ENCODE measurements at regions not wholly inside any gene's neighbourhood (a gene's known extent, or its start where the extent isn't known, plus 50 kb on each side); places are given as distances from the start of the nearest gene placed in this dataset.

- no peak for DNase-seq (ENCODE audit: low spot score)
- Mint-ChIP-seq H3K9me3 (ENCODE audit: low read depth) (no peaks in the 10 kb centered on the region), H3K36me3 (ENCODE audit: low read depth) (no peaks in the 10 kb centered on the region), H3K27ac (ENCODE audit: unreplicated experiment) (no peak overlapping the region), H3K4me3 (ENCODE audit: unreplicated experiment) (no peak overlapping the region), H3K27me3 (ENCODE audit: low read depth) (peaks cover 1% of the 10 kb centered on the region), H3K4me1 (ENCODE audit: low read depth) (peaks cover 21% of the 10 kb centered on the region)
- TF ChIP-seq, protein P1, sequence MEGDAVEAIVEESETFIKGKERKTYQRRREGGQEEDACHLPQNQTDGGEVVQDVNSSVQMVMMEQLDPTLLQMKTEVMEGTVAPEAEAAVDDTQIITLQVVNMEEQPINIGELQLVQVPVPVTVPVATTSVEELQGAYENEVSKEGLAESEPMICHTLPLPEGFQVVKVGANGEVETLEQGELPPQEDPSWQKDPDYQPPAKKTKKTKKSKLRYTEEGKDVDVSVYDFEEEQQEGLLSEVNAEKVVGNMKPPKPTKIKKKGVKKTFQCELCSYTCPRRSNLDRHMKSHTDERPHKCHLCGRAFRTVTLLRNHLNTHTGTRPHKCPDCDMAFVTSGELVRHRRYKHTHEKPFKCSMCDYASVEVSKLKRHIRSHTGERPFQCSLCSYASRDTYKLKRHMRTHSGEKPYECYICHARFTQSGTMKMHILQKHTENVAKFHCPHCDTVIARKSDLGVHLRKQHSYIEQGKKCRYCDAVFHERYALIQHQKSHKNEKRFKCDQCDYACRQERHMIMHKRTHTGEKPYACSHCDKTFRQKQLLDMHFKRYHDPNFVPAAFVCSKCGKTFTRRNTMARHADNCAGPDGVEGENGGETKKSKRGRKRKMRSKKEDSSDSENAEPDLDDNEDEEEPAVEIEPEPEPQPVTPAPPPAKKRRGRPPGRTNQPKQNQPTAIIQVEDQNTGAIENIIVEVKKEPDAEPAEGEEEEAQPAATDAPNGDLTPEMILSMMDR (IDR thresholded peaks at IDR 0.05), result no peak
Measured at GRCh38 chr11:19444231-19444630, 203.5 kb upstream of the E2F8 start.

- no peaks in the 10 kb centered on the region for H3K36me3 Mint-ChIP-seq (ENCODE audit: low read depth)
- no peak overlapping the region for H3K4me3 Mint-ChIP-seq (ENCODE audit: unreplicated experiment)
- H3K27ac Mint-ChIP-seq (ENCODE audit: unreplicated experiment), result peak overlapping the region; percentile 41
- no peak for DNase-seq (ENCODE audit: low spot score)
- H3K9me3 Mint-ChIP-seq (ENCODE audit: low read depth), result no peaks in the 10 kb centered on the region
- TF ChIP-seq, protein P1 (IDR thresholded peaks at IDR 0.05), result no peak
- H3K4me1 Mint-ChIP-seq (ENCODE audit: low read depth), result peaks cover 32% of the 10 kb centered on the region
- H3K27me3 Mint-ChIP-seq (ENCODE audit: low read depth), result peaks cover 1% of the 10 kb centered on the region
Measured at GRCh38 chr11:19442554-19442910, 201.8 kb upstream of the E2F8 start.

DNA sequence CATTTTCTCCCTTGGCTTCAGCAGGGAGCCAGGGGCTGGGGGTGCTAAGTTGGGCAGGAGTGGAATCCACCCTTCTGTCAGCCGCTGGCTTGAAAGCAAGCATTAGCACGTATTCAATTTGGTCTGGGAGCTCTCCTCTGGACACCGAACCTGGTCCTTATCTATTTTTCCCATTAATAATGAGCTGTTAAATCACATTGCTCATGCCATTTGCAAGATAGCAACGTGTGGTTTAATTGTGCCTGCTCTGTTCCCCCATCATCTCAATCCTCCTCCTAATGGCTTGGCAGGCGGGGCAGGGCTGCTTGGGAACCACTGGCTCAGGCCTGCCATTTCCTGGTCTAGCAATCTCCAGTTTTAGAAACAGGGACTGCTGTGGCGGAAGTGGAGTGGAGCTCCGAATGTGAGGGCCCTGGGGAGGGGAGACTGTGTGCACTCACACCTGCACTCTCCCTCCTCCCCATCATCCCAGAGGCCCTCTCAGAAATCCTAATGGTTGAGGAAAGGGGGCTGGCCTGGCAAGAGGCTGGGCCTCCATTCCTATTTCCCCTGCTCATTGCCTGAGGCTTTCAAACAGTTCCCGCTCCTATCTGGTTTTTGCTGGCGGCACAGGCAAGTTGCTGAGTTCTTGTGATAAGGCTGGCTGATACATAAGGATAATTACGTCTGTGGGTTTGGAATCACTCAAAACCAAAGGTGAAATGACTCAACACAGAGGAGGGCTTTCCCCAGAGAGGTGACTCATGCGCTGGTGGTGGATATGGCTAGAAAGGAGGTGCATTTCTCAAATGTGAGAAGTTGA, 201.2 kb upstream of the E2F8 start:
- peaks cover 1% of the 10 kb centered on the region for H3K27me3 Mint-ChIP-seq (ENCODE audit: low read depth)
- no peaks in the 10 kb centered on the region for H3K36me3 Mint-ChIP-seq (ENCODE audit: low read depth)
- TF ChIP-seq, protein P1 (IDR thresholded peaks at IDR 0.05), result no peak
- H3K4me3 Mint-ChIP-seq (ENCODE audit: unreplicated experiment), result no peak overlapping the region
- peak overlapping the region; percentile 41 for H3K27ac Mint-ChIP-seq (ENCODE audit: unreplicated experiment)
- H3K9me3 Mint-ChIP-seq (ENCODE audit: low read depth), result no peaks in the 10 kb centered on the region
- H3K4me1 Mint-ChIP-seq (ENCODE audit: low read depth), result peaks cover 37% of the 10 kb centered on the region
- DNase-seq (ENCODE audit: low spot score), result no peak

DNA sequence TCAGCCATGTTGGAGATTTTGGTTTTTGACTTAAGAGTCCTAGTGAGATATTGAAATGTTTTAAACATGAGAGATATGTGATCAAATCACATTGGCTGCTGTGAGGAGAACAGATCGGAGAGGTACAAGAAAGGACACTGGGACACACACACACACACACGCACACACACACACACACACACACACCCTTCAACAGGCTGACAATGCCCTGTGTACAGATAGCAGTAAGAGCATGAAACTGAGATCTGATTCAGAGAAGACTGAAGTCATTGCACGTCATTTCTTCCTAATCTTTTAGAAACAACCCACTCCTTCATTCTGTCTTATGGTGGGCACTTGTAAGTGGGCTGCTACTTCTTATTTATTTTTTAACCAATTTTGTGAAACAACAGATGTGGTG, 200.5 kb upstream of the E2F8 start:
- H3K4me1 Mint-ChIP-seq (ENCODE audit: low read depth), result peaks cover 37% of the 10 kb centered on the region
- no peak overlapping the region for H3K27ac Mint-ChIP-seq (ENCODE audit: unreplicated experiment)
- no peak overlapping the region for H3K4me3 Mint-ChIP-seq (ENCODE audit: unreplicated experiment)
- no peak for DNase-seq (ENCODE audit: low spot score)
- peaks cover 1% of the 10 kb centered on the region for H3K27me3 Mint-ChIP-seq (ENCODE audit: low read depth)
- H3K9me3 Mint-ChIP-seq (ENCODE audit: low read depth), result peaks cover 2% of the 10 kb centered on the region
- no peaks in the 10 kb centered on the region for H3K36me3 Mint-ChIP-seq (ENCODE audit: low read depth)
- TF ChIP-seq, protein P1 (IDR thresholded peaks at IDR 0.05), result no peak

- Mint-ChIP-seq H3K4me3 (ENCODE audit: unreplicated experiment) (no peak overlapping the region), H3K9me3 (ENCODE audit: low read depth) (peaks cover 8% of the 10 kb centered on the region), H3K27ac (ENCODE audit: unreplicated experiment) (peak overlapping the region; percentile 18), H3K36me3 (ENCODE audit: low read depth) (no peaks in the 10 kb centered on the region), H3K4me1 (ENCODE audit: low read depth) (peaks cover 36% of the 10 kb centered on the region), H3K27me3 (ENCODE audit: low read depth) (no peaks in the 10 kb centered on the region)
- DNase-seq (ENCODE audit: low spot score), result no peak
- TF ChIP-seq, protein P1 (IDR thresholded peaks at IDR 0.05), result no peak
Measured at GRCh38 chr11:19437760-19438159, 197.0 kb upstream of the E2F8 start.

Data from chondrocyte (in vitro differentiated cells).